ENCODE measurements at regions not wholly inside any gene's neighbourhood (a gene's known extent, or its start where the extent isn't known, plus 50 kb on each side); places are given as distances from the start of the nearest gene placed in this dataset.

- DNase-seq (ENCODE audit: low read depth in 2 of 2), result no peak
These were observed 101.6 kb upstream of the DLX2 start for GRCh38 chr2:172204309-172204708.

GRCh38 chr2:172204762-172205161, 102.1 kb upstream of the DLX2 start:
- no peak for DNase-seq (ENCODE audit: low read depth in 2 of 2)

- no peak for DNase-seq (ENCODE audit: low read depth in 2 of 2)
These were observed 102.6 kb upstream of the DLX2 start for GRCh38 chr2:172205292-172205691.

GRCh38 chr2:172207911-172208310, 105.2 kb upstream of the DLX2 start:
- DNase-seq (ENCODE audit: low read depth in 2 of 2), result no peak

DNA sequence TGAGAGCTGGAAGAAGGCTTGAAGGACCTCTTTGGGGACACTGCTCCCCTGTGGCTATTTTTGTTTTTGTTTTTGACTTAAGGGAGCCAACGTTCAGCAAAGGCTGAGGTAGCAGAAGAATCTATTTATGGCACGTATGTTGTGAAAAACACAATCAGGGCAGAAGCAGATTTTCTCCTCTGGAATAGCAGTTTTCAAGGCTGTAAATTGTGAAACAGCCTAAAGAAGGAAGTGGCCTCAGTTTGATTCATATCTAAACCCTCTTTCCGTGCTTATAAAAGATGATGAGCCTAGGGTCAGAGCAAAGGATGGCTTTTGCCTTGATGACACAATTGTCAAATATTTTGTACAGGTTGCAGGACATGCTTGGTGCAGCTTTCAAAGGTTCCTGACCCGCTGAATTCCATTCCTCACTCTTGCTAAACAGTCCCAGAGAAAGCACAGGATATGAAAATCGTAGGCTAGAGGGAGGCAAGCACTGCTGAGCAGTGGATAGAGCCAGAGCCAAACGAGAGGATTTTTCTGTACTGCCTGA, 106.2 kb upstream of the DLX2 start:
- no peak for DNase-seq (ENCODE audit: low read depth in 2 of 2)

- DNase-seq (ENCODE audit: low read depth in 2 of 2), result no peak
These were observed 107.9 kb upstream of the DLX2 start for GRCh38 chr2:172210599-172210998.

DNA sequence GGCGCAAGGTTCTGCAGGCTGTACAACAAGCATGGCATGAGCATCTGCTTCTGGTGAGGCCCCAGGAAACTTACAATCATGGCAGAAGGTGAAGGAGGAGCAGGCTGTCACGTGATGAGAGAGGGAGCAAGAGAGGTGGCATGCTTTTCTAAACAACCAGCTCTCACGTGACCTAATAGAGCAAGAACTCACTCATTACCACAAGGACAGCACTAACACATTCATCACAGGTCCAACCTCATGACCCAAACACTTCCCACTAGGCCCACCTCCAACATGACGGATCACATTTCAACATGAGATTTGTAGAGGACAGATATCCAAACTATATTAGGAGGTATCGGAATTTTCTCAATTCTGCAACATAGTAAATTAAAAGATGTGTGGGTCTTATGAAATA, 108.8 kb upstream of the DLX2 start:
- no peak for DNase-seq (ENCODE audit: low read depth in 2 of 2)

- DNase-seq (ENCODE audit: low read depth in 2 of 2), result no peak
These were observed 110.6 kb upstream of the DLX2 start for GRCh38 chr2:172213116-172213860.

GRCh38 chr2:172214252-172214651, 111.6 kb upstream of the DLX2 start:
- DNase-seq (ENCODE audit: low read depth in 2 of 2), result no peak

DNA sequence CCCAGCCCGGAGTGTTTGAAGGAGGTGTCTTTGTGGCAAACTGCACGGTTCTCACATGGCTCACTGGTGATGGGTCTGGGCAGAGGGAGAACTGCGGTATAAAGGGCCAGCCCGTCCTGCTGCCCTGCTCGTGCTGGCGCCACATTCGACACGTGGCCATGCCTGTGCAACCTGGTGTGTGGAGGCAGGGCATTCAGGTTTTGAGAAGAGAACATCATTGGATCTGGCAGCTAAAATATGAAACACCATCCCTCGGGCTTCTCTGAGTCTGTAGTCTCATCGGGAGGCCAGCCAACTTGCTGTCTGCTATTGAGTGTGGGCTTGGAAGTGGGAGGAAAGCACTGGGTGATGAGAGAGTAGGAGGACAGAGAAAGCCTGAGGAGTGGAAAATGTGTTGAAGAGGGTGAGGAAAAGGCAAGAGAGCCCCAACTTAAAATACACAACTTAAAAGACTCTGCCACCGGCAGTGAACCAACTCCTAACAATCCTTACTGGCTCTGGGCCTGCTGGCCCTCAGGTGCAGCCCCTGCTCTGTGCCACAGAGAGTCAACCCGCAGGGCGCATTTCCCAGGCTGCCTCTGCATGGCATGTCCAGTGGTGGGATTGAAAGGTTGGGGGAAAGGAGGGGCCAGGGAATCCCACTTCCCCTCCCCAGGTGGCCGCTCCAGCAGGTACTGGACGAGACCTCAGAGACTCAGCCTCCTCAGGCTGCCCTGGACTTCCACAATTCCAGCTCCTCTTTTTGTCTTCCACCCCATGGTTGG, 112.7 kb upstream of the DLX2 start:
- DNase-seq (ENCODE audit: low read depth in 2 of 2), result no peak

DNA sequence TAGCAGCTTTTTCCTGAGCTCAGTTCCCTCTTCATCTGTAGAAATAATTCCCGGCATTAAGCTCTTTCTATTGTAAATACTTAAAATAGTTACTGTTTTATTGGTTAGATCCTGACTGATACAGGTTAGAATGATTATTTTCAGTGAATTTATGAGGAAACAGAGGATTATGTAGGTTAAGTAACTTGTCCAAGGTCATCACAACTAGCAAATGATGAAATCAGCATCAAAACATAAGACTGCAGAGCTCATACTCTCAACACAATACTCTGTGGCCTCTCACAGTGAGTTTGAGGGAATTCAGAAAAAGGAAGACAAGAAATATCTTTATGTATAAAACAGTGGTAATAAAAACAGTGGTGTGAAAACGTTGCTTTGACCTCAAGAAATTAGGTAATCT, 113.2 kb upstream of the DLX2 start:
- DNase-seq (ENCODE audit: low read depth in 2 of 2), result no peak

DNA sequence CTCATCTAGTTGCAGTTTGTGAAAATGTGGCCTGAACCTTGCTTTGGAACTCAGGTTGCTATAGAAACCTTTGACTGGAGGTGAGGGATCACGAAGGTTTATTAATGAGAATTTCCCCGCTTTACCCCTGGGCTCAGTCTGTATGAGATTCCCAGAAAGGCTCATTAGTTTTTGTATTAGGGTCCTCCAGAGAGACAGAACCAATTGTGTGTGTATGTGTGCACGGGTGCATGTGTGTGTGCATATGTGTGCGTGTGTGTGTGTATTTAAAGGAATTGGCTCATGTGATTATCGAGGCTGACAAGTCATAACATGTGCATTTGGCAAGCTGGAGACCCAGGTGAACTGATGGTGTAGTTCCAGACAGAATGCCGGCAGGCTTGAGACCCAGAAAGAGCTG, 113.8 kb upstream of the DLX2 start:
- no peak for DNase-seq (ENCODE audit: low read depth in 2 of 2)

GRCh38 chr2:172219201-172219600, 116.5 kb upstream of the DLX2 start:
- no peak for DNase-seq (ENCODE audit: low read depth in 2 of 2)

DNA sequence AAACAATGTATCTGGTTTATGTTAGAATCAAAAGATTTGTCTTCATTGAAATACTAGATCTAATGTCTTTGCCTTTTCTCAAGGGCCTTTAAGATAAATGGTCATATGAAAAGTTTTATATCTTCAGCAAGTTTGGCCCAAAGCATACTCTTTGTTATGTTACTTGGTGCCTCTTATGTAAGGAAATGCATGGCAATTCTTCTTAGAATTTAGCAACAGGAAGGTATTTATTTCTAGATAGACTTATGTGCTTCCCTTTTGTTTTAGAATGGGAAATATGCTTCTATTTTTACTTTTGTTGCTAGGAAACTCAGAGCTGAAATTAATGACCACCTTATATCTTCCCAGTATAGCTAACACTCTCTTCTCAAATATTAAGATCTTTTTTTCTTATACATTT, 117.4 kb upstream of the DLX2 start:
- DNase-seq (ENCODE audit: low read depth in 2 of 2), result no peak

DNA sequence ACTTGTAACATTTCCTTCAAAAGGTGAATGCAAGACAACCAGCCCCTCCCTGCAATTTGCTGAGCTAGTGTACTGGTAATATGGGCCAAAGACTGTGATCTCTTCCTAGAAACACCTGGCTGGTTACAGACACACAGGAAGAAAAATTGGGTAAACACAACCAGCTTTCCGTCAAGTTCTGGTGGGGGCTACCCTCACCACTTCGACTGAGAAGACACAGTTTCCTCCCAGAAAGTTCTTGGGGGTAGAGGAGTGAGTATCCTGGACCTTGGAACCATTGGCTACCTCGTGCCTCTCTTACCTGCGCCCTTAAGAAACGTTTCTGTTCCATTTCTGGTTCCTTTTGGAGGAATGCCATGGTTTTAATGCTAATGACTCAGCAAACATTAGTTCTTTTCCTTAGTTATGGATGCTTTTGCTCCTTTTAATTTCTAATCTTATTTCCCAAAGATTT, 120.9 kb upstream of the DLX2 start:
- no peak for DNase-seq (ENCODE audit: low read depth in 2 of 2)

DNA sequence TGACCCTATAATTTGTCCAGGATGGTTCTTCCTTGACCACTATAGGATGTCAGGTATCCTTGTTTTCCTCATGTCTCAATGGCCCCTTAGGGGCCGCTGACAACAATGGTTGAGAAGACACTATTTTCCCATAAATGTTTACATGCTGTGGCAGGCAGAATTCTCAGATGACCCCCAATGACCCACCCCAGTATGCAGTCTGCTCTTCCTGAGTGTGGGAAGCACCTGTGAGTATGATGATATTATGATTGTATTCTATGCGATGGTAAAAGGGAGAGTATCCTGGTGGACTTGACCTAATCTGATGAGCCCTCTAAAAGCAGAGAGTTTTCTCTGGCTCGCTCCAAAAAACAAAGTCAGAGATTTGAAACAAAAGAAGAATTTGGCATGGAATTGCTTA, 123.1 kb upstream of the DLX2 start:
- no peak for DNase-seq (ENCODE audit: low read depth in 2 of 2)

- DNase-seq (ENCODE audit: low read depth in 2 of 2), result no peak
These were observed 123.8 kb upstream of the DLX2 start for GRCh38 chr2:172226244-172227061.

DNA sequence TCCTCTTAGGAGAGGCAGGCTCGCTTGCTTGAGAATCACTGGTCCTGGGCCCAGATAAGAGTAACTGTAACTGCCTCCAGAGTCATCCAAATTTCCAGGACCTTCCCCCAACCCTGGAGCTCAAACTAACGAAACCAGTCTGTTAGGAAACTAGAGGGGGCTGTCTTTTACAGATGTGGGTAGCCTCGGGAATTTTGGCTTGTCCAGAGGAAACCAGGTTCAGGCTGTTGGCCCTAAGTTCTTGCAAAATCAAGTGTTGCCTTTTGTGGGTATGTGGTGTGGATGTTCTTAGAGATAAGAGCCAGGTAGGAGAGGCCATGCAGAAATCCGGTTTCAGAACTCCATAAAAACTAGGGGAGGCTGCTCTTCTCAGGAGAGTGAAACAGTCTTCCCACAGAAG, 125.0 kb upstream of the DLX2 start:
- no peak for DNase-seq (ENCODE audit: low read depth in 2 of 2)

DNA sequence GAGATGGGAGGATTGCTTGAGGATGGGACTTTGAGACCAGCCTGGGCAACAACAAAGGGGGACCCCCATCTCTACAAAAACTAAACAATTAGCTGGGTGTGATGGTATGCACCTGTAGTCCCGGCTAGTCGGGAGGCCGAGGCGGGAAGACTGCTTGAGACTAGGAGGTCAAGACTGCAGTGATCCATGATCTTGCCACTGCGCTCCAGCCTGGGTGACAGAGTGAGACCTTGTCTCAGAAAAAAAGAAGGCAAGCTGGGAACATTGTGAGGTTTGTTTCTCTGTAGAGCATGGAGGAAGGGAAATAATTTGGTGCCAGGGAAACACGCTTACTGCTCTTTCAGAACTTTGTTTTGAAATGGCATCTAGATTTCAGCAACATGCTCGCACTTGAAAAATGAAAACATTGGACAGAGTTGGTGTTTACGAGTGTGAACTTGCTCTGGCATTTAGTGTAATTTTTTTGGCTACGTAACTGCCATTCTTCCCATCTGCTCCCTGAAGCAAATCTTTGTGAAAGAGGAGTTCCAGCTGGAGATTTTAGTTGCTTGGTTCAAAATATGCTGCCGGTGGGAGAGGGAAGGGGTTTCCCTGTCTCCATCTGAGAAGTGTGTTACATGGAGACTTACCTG, 125.6 kb upstream of the DLX2 start:
- DNase-seq (ENCODE audit: low read depth in 2 of 2), result no peak

- no peak for DNase-seq (ENCODE audit: low read depth in 2 of 2)
These were observed 126.4 kb upstream of the DLX2 start for GRCh38 chr2:172229125-172229524.

DNA sequence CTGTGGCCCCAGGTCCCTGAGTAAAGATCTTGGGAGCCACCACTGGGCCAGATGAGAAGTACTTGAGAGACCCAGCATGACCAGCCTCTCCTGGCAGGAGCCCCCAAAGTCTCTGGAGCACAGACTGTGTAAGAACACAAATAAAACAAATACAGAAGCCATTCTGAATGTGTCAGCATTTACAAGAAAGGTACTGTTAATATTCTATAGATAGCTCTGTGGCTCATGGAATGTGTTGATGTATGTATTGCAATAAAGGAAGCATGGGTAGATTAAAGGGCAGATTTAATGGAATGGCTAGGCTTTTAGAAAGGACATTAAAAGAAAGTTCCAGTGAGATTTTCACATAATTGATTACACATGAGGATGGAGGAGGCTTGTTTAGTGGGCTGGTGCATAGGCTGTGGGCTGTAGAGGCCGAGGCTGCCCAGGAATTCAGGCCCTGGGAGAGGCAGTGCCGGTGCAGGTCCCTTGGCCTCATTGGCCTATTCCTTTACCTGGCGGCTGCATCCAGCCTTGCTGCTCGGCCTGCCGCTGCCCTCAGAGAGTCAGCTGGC, 127.7 kb upstream of the DLX2 start:
- DNase-seq (ENCODE audit: low read depth in 2 of 2), result no peak
